LNCaP clone FGC (cell line): ENCODE measurements at regions not wholly inside any gene's neighbourhood (a gene's known extent, or its start where the extent isn't known, plus 50 kb on each side); places are given as distances from the start of the nearest gene placed in this dataset.
"Not testable (repeated sequence)": the region's sequence is repeated elsewhere in the genome, so short reads cannot be mapped to it uniquely, and the experiment has no call there.

ENCODE experiments used
- DNase-seq: peaks from one replicate; pipeline ENCODE4 v3.0.0-alpha.2; 2011; ENCODE audit warnings: low read depth
- H3K4me3 ChIP-seq: 2 replicates; pipeline ENCODE4 v1.5.1; 2011; ENCODE audit warnings: mild to moderate bottlenecking, low read depth, low read length, control low read depth
- CTCF ChIP-seq: IDR thresholded peaks from 2 replicates; pipeline ENCODE4 v1.5.1; 2012; ENCODE audit warnings: mild to moderate bottlenecking; ENCODE audit not compliant: control insufficient read depth, insufficient read depth; ENCODE audit errors: extremely low read depth

GRCh38 chr6:14897831-14898230 lies 348.0 kb upstream of the JARID2 start:
- no peak overlapping the region for H3K4me3 ChIP-seq
- TF ChIP-seq CTCF: no peak
- no peak for DNase-seq

GRCh38 chr6:14899441-14899840 lies 346.4 kb upstream of the JARID2 start:
- H3K4me3 ChIP-seq, DNase-seq: not testable (repeated sequence)

GRCh38 chr6:14900919-14901318 lies 344.9 kb upstream of the JARID2 start:
- TF ChIP-seq CTCF: no peak
- no peak overlapping the region for H3K4me3 ChIP-seq
- DNase-seq: no peak

- no peak for DNase-seq
- no peak overlapping the region for H3K4me3 ChIP-seq
- TF ChIP-seq CTCF: no peak
These were observed 342.5 kb upstream of the JARID2 start for GRCh38 chr6:14903176-14904038.

GRCh38 chr6:14905201-14905600 lies 340.7 kb upstream of the JARID2 start:
- H3K4me3 ChIP-seq: no peak overlapping the region
- no peak for DNase-seq
- no peak for TF ChIP-seq CTCF

- no peak overlapping the region for H3K4me3 ChIP-seq
- no peak for DNase-seq
- no peak for TF ChIP-seq CTCF
These were observed 339.2 kb upstream of the JARID2 start for GRCh38 chr6:14906621-14907020.

GRCh38 chr6:14910692-14911547 lies 334.9 kb upstream of the JARID2 start:
- no peak for DNase-seq
- no peak for TF ChIP-seq CTCF
- no peak overlapping the region for H3K4me3 ChIP-seq
